ENCODE measurements at regions not wholly inside any gene's neighbourhood (a gene's known extent, or its start where the extent isn't known, plus 50 kb on each side); places are given as distances from the start of the nearest gene placed in this dataset.

- TF ChIP-seq CTCF (IDR thresholded peaks at IDR 0.05) (no peak), POLR2A (IDR thresholded peaks at IDR 0.05) (no peak)
These were observed 385.0 kb upstream of the SMIM31 start for GRCh38 chr4:164368894-164369293.

Measured in body of pancreas (tissue), 4 donors.